HL-60 (cell line): ENCODE measurements at regions not wholly inside any gene's neighbourhood (a gene's known extent, or its start where the extent isn't known, plus 50 kb on each side); places are given as distances from the start of the nearest gene placed in this dataset.

Source experiments
- DNase-seq, 2 experiments: peaks; one replicate each; pipeline ENCODE4 v3.0.0-alpha.2; 2010 to 2020; ENCODE audit warnings: low read depth in 1 of 2, low spot score in 1 of 2
- H3K27ac ChIP-seq: fragments of 250-450 bp; sonication (Bioruptor Pico); replicated peaks from 2 replicates; pipeline ENCODE4 v1.5.1; 2020; ENCODE audit warnings: mild to moderate bottlenecking, moderate library complexity
- H3K27me3 ChIP-seq: fragments of 250-450 bp; sonication (Bioruptor Pico); 2 replicates; pipeline ENCODE4 v1.5.1; 2021; ENCODE audit warnings: mild to moderate bottlenecking, moderate library complexity; ENCODE audit not compliant: insufficient read depth, poor library complexity, severe bottlenecking
- H3K4me3 ChIP-seq: replicated peaks from 2 replicates; pipeline ENCODE4 v1.5.1; 2011; ENCODE audit warnings: mild to moderate bottlenecking, control low read depth, low read length; ENCODE audit not compliant: insufficient read depth
- GABPA ChIP-seq: IDR thresholded peaks from 2 replicates; pipeline ENCODE4 v1.6.1; 2012; ENCODE audit warnings: low read depth
- POLR2AphosphoS5 ChIP-seq: IDR thresholded peaks from 2 replicates; pipeline ENCODE4 v1.6.1; 2012; ENCODE audit warnings: low read depth
- SPI1 ChIP-seq: IDR thresholded peaks from 2 replicates; pipeline ENCODE4 v1.6.1; 2012; ENCODE audit warnings: low read depth, mild to moderate bottlenecking, borderline replicate concordance
- TF ChIP-seq, protein P1 (sequence below): IDR thresholded peaks from 2 replicates; pipeline ENCODE4 v1.6.1; 2012; ENCODE audit warnings: low read depth; ENCODE audit not compliant: insufficient replicate concordance
- TF ChIP-seq, protein P2 (sequence below): IDR thresholded peaks from one replicate; pipeline ENCODE4 v1.5.1; 2011; ENCODE audit warnings: low read length, control low read depth, inconsistent platforms; ENCODE audit not compliant: insufficient read depth

DNA sequence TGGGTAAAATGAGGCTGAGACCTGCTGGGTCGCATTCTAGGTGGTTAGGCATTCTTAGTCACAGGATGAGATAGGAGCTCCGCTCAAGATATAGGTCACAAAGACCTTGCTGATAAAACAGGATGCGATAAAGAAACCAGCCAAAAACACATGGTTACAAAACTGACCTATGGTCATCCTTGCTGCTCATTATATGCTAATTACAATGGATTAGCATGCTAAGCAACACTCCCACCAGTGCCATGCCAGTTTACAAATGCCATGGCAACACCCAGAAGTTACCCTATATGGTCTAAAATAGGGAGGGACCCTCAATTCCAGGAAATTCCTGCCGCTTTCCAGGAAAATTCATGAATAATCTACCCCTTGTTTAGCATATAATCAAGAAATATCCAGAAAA lies 132.4 kb downstream of the BRMS1L start:
- Histone ChIP-seq H3K27me3 (peaks cover 19% of the 10 kb centered on the region), H3K4me3 (no peak overlapping the region), H3K27ac (no peak overlapping the region)
- DNase-seq: no peak
- TF ChIP-seq, protein P1, sequence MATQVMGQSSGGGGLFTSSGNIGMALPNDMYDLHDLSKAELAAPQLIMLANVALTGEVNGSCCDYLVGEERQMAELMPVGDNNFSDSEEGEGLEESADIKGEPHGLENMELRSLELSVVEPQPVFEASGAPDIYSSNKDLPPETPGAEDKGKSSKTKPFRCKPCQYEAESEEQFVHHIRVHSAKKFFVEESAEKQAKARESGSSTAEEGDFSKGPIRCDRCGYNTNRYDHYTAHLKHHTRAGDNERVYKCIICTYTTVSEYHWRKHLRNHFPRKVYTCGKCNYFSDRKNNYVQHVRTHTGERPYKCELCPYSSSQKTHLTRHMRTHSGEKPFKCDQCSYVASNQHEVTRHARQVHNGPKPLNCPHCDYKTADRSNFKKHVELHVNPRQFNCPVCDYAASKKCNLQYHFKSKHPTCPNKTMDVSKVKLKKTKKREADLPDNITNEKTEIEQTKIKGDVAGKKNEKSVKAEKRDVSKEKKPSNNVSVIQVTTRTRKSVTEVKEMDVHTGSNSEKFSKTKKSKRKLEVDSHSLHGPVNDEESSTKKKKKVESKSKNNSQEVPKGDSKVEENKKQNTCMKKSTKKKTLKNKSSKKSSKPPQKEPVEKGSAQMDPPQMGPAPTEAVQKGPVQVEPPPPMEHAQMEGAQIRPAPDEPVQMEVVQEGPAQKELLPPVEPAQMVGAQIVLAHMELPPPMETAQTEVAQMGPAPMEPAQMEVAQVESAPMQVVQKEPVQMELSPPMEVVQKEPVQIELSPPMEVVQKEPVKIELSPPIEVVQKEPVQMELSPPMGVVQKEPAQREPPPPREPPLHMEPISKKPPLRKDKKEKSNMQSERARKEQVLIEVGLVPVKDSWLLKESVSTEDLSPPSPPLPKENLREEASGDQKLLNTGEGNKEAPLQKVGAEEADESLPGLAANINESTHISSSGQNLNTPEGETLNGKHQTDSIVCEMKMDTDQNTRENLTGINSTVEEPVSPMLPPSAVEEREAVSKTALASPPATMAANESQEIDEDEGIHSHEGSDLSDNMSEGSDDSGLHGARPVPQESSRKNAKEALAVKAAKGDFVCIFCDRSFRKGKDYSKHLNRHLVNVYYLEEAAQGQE: no peak
- TF ChIP-seq SPI1: no peak
- TF ChIP-seq, protein P2, sequence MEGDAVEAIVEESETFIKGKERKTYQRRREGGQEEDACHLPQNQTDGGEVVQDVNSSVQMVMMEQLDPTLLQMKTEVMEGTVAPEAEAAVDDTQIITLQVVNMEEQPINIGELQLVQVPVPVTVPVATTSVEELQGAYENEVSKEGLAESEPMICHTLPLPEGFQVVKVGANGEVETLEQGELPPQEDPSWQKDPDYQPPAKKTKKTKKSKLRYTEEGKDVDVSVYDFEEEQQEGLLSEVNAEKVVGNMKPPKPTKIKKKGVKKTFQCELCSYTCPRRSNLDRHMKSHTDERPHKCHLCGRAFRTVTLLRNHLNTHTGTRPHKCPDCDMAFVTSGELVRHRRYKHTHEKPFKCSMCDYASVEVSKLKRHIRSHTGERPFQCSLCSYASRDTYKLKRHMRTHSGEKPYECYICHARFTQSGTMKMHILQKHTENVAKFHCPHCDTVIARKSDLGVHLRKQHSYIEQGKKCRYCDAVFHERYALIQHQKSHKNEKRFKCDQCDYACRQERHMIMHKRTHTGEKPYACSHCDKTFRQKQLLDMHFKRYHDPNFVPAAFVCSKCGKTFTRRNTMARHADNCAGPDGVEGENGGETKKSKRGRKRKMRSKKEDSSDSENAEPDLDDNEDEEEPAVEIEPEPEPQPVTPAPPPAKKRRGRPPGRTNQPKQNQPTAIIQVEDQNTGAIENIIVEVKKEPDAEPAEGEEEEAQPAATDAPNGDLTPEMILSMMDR: no peak

DNA sequence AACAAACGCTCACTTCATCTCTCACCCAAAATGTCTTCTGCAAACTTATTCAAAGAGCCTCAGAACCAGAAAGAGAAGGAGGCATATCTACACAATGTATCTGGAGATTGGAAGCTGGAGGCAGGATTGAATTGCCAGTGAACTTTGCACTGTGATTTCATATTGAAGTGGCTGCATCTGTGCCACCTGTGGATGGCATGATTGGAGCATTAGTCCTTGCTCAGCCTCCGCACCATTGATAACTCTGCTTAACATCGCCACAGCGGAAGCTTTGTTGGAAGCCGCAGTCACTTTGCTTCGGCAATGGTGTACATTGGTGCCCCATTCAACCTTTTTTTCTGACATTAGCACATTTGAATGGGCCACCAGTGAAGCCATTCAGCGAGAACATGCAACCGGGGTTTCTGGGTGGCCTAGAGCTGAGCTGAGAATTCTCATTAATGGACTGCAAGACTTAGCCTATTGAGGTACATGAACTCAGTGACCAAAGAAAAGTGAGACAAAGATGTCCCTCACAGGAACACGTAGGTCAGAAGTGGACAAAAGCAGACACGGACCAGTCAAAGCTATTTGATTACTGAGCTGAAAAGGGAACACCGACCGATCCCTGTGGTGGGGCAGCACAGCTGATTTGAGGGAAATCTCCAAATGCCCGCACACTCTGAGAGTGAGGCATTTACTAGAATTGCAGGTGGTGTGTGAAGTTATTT lies 130.4 kb downstream of the BRMS1L start:
- H3K27me3 ChIP-seq: peaks cover 20% of the 10 kb centered on the region
- TF ChIP-seq GABPA: no peak
- TF ChIP-seq, protein P2: no peak
- TF ChIP-seq, protein P1: no peak
- TF ChIP-seq POLR2AphosphoS5: no peak
- no peak for TF ChIP-seq SPI1
- H3K4me3 ChIP-seq: no peak overlapping the region
- H3K27ac ChIP-seq: no peak overlapping the region
- no peak for DNase-seq

DNA sequence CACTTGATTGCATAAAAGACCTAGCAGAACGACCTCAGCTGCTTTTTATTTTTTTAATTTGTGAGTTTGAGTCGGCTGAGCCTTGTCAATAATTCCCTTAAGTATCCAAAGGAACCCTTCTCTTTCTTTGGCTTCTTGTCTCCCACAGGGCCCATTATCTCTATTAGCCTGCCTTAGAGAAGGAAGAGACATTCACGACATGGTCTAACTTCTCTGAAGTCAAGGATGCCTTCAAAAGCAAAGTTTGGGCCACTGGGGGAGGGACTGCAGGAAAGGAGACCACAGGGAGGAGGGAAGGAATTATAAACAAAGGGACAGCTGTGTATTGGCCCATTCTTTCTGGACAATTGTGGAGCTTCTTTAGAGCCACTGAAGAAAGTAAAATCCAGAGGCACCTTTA lies 126.4 kb downstream of the BRMS1L start:
- H3K4me3 ChIP-seq: no peak overlapping the region
- H3K27ac ChIP-seq: no peak overlapping the region
- no peak for DNase-seq
- TF ChIP-seq POLR2AphosphoS5 (no peak), GABPA (no peak), SPI1 (no peak)
- TF ChIP-seq, protein P1: no peak
- TF ChIP-seq, protein P2: no peak
- H3K27me3 ChIP-seq: peaks cover 9% of the 10 kb centered on the region
